ENCODE measurements at regions not wholly inside any gene's neighbourhood (a gene's known extent, or its start where the extent isn't known, plus 50 kb on each side); places are given as distances from the start of the nearest gene placed in this dataset.
A peak's percentile ranks its signal among the peaks of the same experiment; 100 is the strongest.

DNA sequence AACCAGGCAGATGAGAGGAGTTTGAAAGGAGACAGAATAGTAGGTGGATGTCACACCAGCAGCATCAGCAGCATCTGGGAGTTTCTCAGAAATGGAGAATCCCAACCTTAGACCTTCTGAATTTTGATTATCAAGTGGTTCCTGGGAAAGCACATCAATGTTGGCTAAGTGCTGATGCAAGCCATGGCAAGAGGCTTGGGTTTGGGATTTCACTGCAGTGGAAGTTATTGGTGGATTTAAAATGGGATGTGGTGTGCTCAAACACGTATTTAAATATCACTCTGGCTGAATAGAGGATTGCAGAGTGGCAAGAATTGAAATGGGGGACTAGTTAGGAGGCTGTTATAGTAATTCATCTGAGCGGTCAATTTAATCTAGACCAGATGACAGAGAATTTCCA is 387.8 kb upstream of the WWC1 start:
- H3K36me3 ChIP-seq, result no peaks in the 10 kb centered on the region
- no peak overlapping the region for H3K4me3 ChIP-seq
- peaks cover 0 to 12% of the 10 kb centered on the region in 2 donors for H3K27me3 ChIP-seq
- no peak overlapping the region for H3K27ac ChIP-seq
- DNase-seq, result no peak
- H3K9me3 ChIP-seq, result no peaks in the 10 kb centered on the region
- TF ChIP-seq, protein P1, sequence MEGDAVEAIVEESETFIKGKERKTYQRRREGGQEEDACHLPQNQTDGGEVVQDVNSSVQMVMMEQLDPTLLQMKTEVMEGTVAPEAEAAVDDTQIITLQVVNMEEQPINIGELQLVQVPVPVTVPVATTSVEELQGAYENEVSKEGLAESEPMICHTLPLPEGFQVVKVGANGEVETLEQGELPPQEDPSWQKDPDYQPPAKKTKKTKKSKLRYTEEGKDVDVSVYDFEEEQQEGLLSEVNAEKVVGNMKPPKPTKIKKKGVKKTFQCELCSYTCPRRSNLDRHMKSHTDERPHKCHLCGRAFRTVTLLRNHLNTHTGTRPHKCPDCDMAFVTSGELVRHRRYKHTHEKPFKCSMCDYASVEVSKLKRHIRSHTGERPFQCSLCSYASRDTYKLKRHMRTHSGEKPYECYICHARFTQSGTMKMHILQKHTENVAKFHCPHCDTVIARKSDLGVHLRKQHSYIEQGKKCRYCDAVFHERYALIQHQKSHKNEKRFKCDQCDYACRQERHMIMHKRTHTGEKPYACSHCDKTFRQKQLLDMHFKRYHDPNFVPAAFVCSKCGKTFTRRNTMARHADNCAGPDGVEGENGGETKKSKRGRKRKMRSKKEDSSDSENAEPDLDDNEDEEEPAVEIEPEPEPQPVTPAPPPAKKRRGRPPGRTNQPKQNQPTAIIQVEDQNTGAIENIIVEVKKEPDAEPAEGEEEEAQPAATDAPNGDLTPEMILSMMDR (IDR thresholded peaks at IDR 0.05), result no peak
- H3K4me1 ChIP-seq, result no peaks in the 10 kb centered on the region
- intact Hi-C loops (cut with DNase I; ENCODE audit: low total_unique reads), result no loop called here

DNA sequence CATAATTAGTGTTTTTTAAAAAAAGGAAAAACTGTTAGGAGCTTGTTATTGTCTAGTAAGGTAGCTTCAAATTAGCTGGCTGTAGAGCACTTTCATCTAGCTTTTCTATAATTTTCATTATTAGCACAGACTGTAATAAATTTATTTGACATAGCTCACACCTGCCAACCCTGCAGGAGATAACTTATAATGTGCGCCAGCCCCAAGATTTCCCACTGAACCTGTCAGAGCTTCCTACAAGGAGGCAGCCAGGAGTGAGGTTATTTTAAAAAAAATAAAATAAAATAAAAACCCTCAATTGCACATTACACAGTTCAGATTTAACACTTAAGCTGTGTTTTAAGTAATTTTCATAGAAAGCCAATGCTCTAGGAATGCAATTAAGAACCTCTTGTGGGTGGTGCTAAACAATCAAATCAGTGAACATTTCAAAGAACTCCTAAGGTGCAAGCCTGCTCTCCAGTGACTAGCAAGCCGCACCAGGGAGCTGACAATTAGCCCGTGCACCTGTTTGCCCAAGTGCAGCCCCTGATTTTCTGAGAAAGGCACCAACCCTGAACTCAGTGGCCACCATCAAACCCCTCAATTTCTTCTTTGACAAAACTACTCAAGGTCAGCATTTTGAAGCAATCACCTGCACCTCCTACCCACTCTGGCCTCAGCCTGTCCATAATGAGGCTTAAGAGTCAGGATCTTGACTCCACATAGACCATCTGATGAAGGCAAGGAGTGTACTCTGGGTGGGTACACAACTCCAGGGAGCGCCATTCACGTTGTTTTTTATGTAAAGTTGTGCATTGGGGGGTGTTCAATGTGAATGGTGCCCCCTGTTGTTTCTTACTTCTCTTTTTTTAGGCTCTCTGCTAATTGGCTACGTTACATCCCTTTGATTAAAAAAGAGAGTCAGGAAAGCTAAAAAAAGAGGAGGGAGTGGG is 385.3 kb upstream of the WWC1 start:
- TF ChIP-seq, protein P1 (IDR thresholded peaks at IDR 0.05), result no peak

DNA sequence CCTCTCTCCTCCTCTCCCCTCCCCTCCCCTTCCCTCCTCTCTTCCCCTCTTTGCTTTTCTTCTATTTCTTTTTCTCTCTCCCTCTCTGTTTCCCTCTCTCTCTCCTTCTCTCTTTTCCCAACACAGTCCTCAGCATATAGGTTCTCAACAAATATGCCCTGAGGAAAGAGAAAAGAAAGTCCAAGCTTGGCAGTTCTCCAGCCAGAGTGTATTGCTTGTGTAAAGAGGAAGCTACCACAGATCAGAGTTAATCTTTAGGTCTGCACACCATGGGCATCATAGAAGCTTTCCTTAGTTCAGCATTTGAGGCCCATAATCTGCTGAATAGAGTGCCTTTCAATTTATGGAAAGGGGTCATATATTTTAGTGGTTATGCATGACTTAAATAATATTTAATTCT is 382.8 kb upstream of the WWC1 start:
- no peaks in the 10 kb centered on the region for H3K36me3 ChIP-seq
- DNase-seq, result peak in 1 of 2 donors; percentile 30
- H3K4me3 ChIP-seq, result no peak overlapping the region
- no peaks in the 10 kb centered on the region for H3K9me3 ChIP-seq
- TF ChIP-seq, protein P1 (IDR thresholded peaks at IDR 0.05), result no peak
- H3K27ac ChIP-seq, result no peak overlapping the region
- H3K4me1 ChIP-seq, result no peaks in the 10 kb centered on the region
- intact Hi-C loops (cut with DNase I; ENCODE audit: low total_unique reads), result no loop called here
- peaks cover 0 to 12% of the 10 kb centered on the region in 2 donors for H3K27me3 ChIP-seq

More for the DNA sequence above, 385.3 kb upstream of the WWC1 start:
- Histone ChIP-seq H3K4me1 (no peaks in the 10 kb centered on the region), H3K36me3 (no peaks in the 10 kb centered on the region), H3K27ac (no peak overlapping the region), H3K9me3 (no peaks in the 10 kb centered on the region), H3K4me3 (no peak overlapping the region), H3K27me3 (peaks cover 0 to 12% of the 10 kb centered on the region in 2 donors)
- intact Hi-C loops (cut with DNase I; ENCODE audit: low total_unique reads), result no loop called here
- no peak for DNase-seq

DNA sequence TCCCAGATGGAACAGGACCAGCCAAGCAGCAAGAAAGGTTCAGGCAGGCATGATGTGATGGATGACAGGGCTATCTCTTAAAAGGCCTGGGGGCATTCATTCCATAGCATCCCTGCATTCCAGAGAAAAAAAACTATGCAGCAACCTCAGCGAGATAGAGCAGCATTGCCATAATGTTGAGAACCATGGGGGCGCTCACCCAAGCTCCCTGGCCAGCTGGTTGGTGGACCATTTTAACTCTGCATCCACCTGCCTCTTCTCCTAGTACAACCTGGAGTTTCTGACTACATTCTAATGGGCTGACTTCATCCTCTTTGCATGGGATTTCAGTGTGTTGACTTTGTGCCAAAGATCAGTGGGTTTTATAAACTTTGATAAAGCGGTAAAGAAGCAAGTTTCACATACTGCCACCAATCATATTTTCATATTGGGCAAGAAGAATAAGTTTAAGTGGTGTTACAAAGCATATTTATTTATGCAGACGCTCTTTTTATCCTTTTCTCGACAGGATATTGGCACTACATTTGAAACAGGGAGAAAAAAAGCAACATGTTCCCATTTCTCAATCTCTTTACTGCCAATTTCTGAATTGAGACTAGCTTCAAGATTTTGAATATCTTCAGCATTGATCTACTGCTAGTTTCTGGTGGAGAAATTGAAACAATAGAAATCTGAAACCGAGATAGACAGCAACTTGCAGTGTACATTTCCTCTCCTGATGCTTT is 378.3 kb upstream of the WWC1 start:
- Histone ChIP-seq H3K27me3 (peaks cover 0 to 2% of the 10 kb centered on the region in 2 donors), H3K36me3 (no peaks in the 10 kb centered on the region), H3K27ac (no peak overlapping the region), H3K4me3 (no peak overlapping the region), H3K4me1 (no peaks in the 10 kb centered on the region), H3K9me3 (peaks cover 0 to 8% (median 0%) of the 10 kb centered on the region in 3 donors)
- DNase-seq, result no peak
- intact Hi-C loops (cut with DNase I; ENCODE audit: low total_unique reads), result no loop called here
- TF ChIP-seq, protein P1 (IDR thresholded peaks at IDR 0.05), result no peak

DNA sequence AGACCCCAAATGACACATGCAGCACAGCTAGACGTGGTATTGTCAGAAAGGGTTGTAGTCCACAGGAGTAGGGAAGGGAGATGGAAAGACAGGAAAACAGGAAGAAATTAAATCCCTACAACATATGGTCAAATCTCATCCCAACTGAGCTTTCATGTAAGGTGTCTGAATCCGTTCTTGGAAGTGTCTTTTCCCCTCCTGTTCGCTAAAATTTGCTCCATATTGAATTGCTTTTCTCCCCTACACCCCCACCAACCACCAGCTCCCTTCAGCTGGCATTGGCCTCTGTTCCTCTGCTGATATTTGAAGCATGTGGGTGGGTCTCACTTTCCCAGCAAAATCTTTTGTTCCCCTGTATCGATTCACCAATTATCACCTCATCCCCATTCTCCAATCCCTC is 376.2 kb upstream of the WWC1 start:
- Histone ChIP-seq H3K4me3 (no peak overlapping the region), H3K36me3 (no peaks in the 10 kb centered on the region), H3K9me3 (peaks cover 0 to 8% (median 0%) of the 10 kb centered on the region in 3 donors), H3K27ac (no peak overlapping the region), H3K27me3 (peaks cover 0 to 2% of the 10 kb centered on the region in 2 donors), H3K4me1 (no peaks in the 10 kb centered on the region)
- TF ChIP-seq, protein P1 (IDR thresholded peaks at IDR 0.05), result no peak
- intact Hi-C loops (cut with DNase I; ENCODE audit: low total_unique reads), result no loop called here
- no peak for DNase-seq

Measured in tibial artery (tissue), 4 donors.